RPMI8226 (cell line): ENCODE measurements at regions not wholly inside any gene's neighbourhood (a gene's known extent, or its start where the extent isn't known, plus 50 kb on each side); places are given as distances from the start of the nearest gene placed in this dataset.
"Not testable (repeated sequence)": the region's sequence is repeated elsewhere in the genome, so short reads cannot be mapped to it uniquely, and the experiment has no call there.

Experiments used
- DNase-seq: peaks from one replicate; pipeline ENCODE4 v3.0.0-alpha.2; 2015

DNA sequence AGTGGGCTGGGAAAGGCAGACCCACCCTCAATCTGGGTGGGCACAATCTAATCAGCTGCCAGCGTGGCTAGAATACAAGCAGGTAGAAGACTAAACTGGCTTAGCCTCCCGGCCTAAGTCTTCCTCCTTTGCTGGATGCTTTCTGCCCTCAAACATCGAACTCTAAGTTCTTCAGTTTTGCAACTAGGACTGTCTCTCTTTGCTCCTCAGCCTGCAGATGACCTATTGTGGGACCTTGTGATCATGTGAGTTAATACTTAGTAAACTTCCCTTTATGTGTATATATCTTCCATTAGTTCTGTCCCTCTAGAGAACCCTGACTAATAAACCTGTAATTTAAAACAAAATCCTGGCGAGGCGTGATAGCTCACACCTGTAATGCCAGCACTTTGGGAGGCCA is 51.8 kb upstream of the SLC39A8 start:
- DNase-seq = not testable (repeated sequence)

DNA sequence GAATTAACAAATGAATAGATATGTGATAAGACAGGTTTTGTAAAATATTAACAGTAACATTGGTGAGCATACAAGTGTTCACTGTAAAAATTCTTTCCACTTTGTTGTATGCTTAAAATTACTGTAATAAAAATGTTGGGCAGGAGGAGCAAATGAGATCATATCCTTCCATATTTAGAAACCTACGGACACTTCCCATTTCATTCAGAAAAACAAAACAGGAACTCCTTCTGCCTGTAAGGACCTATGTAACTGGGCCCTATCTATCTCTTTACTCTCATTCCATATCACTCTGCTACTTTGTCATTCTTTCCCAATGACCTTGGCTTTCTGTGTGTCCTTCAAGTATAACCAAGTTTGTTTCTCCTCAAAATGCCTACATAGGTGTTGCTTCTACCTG is 53.7 kb upstream of the SLC39A8 start:
- DNase-seq = no peak

DNA sequence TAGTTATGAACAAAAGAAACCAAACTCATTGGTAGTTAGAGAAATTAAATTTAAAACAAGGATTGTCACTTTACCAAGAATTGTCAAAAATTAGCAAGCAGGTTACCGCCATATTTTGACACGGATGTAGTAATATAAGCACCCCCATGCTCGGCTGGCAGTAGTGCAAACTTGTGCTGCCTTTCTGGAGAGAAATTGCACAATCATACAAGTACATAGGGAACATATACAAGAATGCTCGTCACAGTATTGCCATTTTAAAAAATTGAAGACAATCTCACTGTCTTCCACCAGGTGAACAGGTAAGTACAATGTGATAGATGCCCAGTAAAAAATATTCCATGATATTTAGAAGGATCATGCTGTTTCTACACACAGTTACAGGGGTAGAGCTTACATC is 55.6 kb upstream of the SLC39A8 start:
- DNase-seq = no peak

DNA sequence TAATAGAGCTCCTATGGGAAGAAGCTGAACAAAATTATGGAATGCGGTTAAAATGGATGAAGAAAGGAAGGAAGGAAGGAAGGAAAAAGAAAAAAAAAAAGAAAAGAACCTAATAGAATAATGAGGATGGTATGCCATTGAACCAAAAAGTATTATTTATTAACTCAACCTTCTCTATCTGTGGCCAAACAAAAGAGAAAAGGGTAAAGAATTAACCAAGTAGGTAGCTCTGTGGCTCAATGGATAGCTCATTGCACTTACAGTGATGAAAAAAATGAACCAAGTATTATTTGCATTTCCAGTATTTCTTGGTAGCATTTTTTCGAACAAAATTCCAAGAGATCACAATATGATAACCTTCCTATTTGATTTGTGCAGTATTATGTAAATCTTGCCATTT is 56.9 kb upstream of the SLC39A8 start:
- no peak for DNase-seq

DNA sequence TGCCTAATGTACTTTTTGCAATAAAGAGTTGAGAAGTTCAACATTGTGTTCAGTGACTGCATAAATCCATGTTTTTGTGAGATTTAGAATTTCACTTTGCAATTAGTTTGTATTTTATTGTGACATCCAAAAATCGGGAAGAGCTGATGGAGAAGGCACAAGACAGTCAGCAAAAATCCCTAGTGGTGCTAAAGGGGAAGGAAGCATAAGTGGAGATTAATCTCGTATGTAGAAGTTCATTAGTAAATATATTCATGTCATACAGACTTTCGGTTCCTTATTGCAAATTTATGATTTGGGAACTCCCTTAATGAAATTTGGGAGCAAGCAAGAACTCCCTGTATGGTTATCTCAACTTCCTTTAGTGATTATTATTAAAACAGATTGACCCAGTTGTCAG is 57.8 kb upstream of the SLC39A8 start:
- no peak for DNase-seq

DNA sequence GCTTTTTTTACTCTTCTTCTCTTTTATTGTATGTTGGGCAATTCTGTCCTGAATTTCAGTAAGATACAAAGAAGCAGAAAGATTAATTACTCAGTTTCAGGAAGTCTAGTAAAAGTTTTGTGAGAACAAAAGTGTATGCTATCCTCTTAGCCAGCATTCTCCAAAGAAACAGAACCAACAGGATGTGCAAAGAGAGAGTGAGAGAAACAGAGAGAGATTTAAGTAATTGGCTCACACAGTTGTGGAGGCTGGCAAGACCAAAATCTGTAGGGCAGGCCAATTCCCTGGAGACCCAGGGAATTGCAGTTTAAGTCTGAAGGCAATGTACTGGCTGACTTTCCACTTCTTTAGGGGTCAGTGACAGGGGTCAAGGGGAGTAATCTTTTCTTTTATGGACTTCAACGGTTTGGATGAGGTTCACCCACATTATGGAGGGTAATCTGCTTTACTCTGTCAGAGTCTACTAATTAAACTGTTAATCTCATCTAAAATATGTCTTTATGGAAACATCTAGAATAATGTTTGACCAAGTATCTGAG is 59.2 kb upstream of the SLC39A8 start:
- DNase-seq = no peak

DNA sequence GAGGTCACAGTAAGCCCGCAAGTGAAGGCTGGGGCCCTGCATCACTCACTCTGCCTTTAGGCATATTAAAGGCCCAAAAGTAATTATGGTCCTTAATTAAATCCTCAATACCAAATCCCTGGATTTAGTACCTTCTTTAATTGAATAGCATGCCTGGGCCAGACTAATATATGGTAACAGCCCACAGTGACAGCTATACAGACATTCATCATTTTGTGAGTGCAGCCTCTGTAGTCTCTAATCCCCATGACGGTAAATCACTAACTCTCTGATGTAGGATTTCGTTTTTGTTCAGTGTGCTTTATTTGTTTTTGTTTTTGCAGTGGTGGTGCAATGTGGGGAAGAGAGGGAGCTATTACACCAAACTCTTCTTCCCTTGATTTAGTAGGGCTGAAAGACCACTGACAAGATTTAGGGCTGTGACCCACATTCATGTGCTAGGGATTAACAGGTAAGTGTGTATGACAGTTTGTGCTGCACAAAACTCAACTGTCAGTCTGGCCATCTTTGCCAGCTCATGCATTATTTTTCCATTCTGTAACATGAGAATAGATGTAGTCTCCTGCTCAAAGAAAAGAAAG is 60.6 kb upstream of the SLC39A8 start:
- DNase-seq = no peak

DNA sequence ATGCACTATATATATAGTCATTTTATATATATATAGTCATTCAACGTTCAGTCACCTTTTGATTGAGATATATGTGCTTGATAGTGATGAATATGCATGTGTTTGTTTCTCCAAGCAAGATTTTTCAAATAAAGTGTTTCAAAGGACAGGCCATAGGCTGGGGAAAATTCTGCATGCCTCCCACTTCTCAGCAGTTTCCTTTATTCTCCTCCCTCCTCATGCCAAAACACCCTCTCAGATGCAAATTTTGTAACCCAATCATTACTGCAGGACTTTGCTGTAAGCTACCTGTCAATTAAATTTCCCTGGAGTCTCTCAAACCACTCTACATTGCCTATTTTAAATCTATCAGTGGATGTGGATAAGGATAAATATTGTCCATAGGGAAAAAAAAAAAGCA is 65.6 kb upstream of the SLC39A8 start:
- DNase-seq = not testable (repeated sequence)

DNA sequence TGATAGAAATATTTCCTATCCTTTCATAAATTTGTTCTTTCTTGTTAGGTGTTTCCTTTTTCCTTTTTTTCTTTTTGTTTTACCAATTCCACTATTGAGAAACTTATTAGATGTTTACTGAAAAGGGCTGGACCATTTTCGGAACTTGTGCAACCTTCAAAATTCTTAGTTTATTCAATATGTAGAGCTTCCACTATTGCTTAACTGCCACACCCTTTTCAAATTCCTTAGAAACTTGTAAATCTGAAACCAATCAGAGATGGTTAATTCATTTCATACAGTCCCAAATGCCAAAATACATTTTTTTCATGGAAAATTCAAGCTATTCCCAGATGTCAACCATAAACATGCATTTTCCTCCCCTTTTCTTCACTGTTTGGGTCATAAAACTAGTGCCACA is 66.1 kb upstream of the SLC39A8 start:
- DNase-seq = no peak

DNA sequence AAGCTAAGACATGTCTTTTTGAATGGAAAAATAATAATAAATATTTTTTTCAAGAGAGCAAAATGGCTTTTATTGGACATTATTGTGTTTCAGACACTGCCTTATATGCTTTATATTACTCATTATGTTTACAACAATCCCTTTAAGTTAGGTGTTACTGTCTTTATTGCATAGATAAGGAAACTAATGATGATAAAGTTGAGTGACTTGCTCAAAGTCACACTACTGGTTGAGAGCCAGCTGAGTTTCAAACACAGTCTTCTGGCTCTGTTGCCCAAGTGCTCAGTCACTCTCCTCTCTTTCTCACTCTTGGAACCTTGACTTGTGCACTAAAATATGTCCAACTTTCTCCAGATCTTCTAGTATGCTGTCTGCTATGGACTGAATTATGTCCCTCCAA is 71.5 kb upstream of the SLC39A8 start:
- no peak for DNase-seq

DNA sequence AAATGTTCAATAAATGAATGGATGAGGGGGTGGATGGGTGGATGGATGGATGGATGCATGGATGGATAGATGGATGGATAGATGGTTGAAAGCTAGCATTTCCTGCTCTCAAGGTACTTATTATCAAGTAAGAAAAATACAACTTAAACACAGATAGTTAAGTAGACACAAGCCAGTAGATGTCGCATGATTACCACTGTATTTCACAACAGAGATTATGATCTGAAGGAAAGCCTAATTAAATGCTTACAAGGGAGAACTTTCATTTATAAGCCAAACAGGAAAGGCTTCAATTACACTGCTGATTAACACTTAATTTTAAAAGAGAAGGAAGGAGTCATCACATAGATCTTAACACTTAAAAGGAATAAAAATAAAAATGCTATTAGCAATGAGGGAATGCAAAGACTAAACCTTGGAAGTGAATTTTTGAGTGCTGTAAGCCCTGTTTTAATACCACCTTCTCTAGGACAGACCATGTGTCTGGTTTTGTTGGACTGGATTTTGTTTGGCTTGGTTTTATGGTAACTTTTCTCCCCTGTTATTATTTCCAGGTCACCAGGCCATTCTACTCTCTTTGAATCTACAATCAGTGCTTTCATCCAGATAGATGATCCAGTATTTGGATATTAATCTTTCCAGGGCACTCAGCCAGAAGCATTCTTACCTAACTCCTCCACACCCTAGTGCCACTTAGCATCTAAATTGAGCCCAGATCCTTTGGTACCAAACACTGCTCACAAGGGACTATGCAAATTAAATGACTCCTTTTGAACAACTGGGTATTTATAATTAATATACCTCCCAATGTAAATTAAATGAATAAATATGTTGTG is 75.5 kb upstream of the SLC39A8 start:
- peak; percentile 12 for DNase-seq

DNA sequence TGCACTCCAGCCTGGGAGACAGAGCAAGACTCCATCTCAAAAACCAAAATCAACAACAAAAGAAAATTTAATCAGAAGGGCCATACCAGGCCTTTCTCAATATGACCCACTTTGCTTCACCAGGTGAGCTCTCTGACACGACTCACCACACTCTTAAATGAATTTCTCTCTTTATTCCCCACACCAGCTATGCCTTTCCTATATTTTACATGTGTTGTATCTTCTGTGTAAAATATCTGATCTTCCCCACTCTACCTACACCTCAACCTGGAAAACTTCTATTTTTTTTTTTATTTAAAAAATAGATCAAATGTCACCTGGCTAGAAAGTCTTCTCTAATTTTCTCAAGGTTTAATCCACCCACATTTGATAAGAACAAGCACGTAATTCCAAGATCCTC is 77.6 kb upstream of the SLC39A8 start:
- no peak for DNase-seq

DNA sequence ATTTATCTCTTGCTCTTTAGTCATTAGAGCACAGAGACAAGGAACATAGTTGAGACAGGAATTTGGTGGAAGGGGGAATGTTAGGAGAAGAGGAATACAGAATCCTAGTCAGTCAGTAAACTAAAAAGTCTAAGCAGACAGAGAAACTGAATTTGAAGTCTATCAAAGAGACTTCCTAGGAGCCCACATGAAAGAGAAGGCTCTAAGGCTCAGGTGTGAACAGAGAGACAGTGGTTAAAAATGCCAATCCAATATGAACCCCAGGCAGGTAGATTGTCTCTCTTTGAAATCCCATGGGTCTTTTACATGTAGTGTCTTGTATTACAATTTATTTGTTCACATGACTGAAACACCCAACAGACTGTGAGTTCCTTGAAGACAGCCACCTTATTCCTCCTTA is 77.8 kb upstream of the NFKB1 start:
- no peak for DNase-seq

DNA sequence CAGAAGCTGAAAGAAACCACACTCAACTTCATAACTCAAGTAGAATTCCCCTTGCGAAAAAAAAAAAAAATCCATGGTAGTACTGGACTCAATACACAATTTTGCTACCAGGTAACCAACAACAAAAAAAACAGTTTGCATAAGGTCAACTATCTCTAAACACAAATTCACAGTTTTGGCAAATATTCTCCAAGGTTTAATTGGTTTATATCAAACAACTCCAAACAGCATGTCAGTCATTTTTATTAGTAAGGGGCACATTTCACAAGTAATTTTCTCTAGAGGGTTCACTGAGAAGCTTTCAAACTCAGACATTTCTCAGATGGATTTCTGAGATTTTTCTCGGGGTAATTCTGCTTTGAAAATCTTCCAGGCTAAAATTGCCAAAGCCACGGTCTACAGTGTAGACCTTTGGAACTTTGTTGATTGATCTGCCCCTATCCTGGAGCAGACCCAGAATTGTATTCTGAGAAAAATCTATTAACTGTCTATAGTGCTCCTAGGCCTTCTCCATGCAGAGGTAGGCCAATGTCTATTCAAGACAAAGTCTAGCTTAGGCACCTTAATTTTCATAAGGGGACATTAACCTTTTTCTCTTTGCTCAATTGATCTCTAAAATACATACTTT is 73.7 kb upstream of the NFKB1 start:
- no peak for DNase-seq

DNA sequence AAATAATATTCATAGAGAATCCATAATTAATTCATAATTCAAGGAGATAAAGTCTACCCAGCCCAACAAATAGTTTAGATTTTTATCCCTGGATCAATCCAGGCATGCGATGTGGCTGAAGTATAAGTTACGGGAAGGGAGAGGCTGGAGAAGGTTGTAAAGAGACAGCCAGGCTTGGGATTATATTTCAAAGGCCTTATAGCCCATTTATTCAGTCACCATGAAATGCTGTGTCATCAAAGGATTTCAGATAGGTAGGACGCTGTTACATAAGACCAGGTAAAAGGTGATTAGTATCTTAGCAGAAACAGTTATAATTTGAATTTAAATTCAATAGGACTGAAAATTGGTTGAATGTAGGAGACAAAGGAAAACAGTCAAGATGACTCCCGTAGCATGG is 73.0 kb upstream of the NFKB1 start:
- DNase-seq = no peak

DNA sequence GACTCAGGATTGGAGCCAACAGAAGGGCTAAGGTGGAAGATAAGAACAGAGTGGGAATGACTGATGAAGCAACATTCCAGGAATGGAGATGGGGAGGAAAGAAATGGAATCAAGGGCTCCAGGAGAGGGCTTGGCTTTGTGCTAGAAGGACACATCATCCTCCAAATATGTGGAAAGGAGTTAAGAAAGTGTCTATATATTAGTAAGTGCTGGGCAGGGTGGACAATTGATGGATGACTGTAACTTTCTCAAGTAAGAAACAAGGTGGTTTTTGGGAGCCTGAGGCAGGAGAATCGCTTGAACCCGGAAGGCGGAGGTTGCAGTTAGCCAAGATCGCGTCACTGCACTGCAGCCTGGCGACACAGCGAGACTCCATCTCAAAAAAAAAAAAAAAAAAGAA is 71.6 kb upstream of the NFKB1 start:
- DNase-seq = no peak

DNA sequence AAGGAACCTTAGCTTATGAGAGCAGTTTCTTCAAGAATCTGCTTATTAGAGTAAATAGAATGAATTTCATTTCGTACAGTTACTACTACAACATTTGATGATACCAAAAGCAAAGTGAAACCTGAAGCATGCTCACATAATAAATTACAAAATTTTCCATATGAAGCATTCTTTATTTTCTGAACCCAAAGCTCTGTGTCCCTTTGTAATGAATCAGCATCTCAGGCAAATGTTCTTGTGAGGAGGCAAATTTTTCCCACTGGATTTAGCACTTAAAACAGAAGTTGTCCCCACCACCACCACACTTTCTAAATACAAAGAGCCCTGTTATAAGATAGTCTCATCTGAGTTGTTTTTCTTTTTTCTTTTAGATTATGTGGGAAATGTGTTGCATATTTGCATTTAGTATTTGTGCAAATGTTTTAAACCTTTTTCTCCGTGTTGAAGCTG is 70.7 kb upstream of the NFKB1 start:
- DNase-seq = no peak

DNA sequence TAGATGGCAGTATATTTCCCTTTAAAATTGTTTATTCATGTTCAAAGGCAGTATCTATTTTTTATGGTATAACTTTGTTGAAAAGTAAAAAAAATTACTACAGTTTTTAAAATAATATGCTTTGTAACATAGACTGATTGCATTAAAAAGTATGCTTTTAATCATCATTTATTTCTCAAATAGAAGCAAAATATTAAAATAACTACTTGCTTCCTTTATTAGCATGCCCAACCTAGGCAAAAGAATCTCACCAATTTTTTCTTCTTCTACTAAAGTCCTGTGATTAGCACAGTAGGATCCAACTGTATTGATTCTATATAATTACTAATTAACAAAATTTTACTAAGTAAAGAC is 69.6 kb upstream of the NFKB1 start:
- no peak for DNase-seq

DNA sequence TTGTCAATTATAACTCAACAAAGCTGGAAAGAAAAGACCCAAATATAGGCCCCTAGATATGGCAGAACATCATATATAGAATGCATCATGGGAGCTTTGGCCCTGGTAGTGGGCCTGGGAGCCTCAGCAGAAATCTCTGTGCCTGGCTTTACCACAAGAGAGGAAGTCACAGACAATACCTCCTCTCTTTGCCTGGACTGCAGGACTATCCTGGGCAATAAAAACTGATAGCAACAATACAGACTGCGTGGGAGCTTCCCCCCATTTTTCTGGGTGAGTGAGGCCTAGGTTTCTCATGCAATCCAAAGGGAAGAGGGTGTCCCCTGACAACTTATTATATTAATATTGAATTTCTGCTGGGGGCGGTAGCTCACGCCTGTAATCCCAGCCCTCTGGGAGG is 64.0 kb upstream of the NFKB1 start:
- DNase-seq = no peak

DNA sequence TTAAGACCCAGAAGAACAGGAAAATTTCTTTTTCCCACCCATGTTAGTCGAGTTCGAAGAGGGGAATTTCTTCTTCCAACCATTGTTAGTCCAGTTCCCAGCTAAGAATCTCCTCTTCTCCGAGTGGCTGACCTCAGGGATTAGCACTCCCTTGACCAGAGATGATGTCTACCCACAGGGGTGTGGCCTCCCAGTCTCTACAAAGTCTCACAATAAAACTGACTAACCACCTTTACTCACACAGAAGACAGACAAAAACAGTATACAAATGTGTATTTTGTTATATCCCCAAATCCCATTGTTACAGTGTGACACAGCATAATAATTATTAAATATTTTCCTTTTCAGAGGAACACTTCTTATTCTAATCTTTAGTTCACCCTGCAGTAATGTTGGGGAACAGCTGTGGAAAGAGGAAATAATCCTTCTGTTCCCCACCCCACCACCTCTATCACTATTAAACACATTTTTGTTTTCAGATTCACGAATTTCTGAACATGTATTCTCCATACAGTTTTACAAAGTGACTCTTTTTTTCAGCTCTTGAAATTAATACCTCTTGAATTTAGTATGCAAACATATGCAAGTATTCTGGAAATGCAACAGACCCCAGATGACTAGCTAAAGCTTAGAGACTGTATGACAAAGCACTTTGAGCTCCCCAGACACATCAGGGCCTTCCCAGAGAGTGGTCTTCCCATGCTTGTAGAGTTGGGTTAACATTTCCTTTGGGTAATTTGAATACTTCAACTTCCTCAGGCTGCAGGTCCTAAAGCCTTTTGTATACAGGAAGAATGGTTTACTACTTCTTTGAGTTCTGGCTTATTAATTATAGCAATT is 62.5 kb upstream of the NFKB1 start:
- DNase-seq = no peak

DNA sequence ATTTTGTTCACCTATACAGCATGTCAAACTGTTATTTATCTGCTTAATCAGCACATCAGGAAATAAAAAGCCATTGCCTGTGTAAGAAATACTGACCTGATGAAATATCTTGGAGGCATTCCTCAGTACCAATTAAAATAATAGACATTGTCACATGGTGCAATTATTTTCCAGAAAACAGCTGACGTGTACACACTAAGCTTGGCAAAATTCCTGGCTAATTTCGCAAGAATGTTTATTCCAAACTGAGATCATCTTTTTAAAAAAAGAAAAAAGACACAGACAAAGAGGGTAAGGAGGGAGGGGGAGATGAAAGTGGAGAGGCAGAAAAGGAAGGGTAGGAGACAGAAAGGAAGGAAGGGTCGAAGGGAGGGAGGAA is 61.9 kb upstream of the NFKB1 start:
- no peak for DNase-seq

DNA sequence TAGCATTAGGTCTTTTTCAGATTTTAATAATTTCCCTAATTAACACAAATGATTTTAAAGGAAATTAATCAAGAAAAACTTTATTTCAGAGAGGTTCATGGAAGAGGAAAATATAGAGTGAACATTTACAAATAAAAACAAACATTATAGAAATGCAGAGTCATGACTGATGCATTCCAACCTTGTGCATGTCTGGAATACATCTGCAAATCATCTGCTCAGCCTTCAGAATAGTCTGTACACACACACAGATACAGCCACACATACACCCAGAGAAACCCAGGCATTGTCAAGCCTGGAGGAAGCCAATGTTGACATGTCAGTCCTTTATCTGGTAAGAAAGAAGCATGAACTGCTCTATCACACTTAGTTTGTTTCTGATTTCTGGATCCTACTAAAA is 61.3 kb upstream of the NFKB1 start:
- DNase-seq = no peak

DNA sequence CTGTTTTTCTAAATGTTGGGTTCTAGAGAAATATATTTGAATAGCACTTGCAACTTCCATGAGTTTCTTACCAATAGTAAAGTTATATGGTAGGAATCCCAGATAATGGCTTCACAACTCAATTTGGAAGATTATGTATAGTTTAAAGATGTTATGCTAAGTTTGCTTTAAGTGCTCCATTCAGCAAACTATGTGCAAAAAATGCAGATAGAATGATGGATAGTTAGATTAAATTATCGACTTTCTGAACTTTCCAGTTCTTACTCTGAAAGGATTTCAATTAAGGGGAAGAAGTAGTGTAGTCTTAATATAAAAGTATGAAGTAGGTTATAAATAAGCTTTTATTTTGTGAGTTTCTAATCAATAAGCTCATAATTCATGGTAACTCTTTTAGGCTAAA is 60.7 kb upstream of the NFKB1 start:
- no peak for DNase-seq
